Caco-2 (cell line): ENCODE measurements at regions not wholly inside any gene's neighbourhood (a gene's known extent, or its start where the extent isn't known, plus 50 kb on each side); places are given as distances from the start of the nearest gene placed in this dataset.

Source experiments
- BruUV-seq: library from RNA; stranded (reverse); fragments of 400-500 nt; replicated peaks from 2 replicates; lab custom pipeline; 2021; lab: Mats Ljungman, UMichigan
- CTCF ChIA-PET: fragments of 300-600 bp; sonication (Branson Sonifier 250); formaldehyde crosslinking; loops from one replicate; lab custom pipeline; 2022; ENCODE audit warnings: antibody characterized with exemption; lab: Charles Lee
- POLR2A ChIA-PET: fragments of 300-600 bp; sonication (Branson Sonifier 250); formaldehyde crosslinking; loops from one replicate; lab custom pipeline; 2022; ENCODE audit warnings: antibody characterized with exemption; lab: Charles Lee
- DNase-seq, 2 experiments: peaks; one replicate each; pipeline versions ENCODE4 v3.0.0 to v3.0.0-alpha.2; 2020 to 2022
- H3K27me3 ChIP-seq: replicated peaks from 2 replicates; pipeline ENCODE4 v1.6.0; 2011; ENCODE audit warnings: low read length; ENCODE audit not compliant: control insufficient read depth, insufficient read depth
- H3K36me3 ChIP-seq: 2 replicates; pipeline ENCODE4 v1.5.1; 2011; ENCODE audit warnings: low read length; ENCODE audit not compliant: control insufficient read depth, insufficient read depth
- H3K4me1 ChIP-seq: fragments of 250-450 bp; sonication (Bioruptor Pico); 2 replicates; pipeline ENCODE4 v1.5.1; 2020; ENCODE audit warnings: mild to moderate bottlenecking
- H3K4me3 ChIP-seq: 2 replicates; pipeline ENCODE4 v1.5.1; 2011; ENCODE audit warnings: low read depth, mild to moderate bottlenecking, control low read depth, low read length
- H3K9me3 ChIP-seq: fragments of 250-450 bp; sonication (Bioruptor Pico); 2 replicates; pipeline ENCODE4 v1.5.1; 2020; ENCODE audit warnings: mild to moderate bottlenecking, moderate library complexity
- H3K27ac Mint-ChIP-seq: one replicate; pipeline ENCODE4 v1.8.0; 2022; ENCODE audit warnings: mixed read lengths; ENCODE audit not compliant: unreplicated experiment
- H3K27me3 Mint-ChIP-seq: one replicate; pipeline ENCODE4 v1.8.0; 2022; ENCODE audit warnings: mixed read lengths; ENCODE audit not compliant: insufficient read depth, unreplicated experiment
- H3K36me3 Mint-ChIP-seq: one replicate; pipeline ENCODE4 v1.8.0; 2022; ENCODE audit warnings: mild to moderate bottlenecking, mixed read lengths; ENCODE audit not compliant: insufficient read depth, unreplicated experiment
- H3K4me1 Mint-ChIP-seq: one replicate; pipeline ENCODE4 v1.8.0; 2022; ENCODE audit warnings: low read depth, mixed read lengths; ENCODE audit not compliant: unreplicated experiment
- H3K4me3 Mint-ChIP-seq: one replicate; pipeline ENCODE4 v1.8.0; 2022; ENCODE audit warnings: mild to moderate bottlenecking, moderate library complexity, mixed read lengths; ENCODE audit not compliant: unreplicated experiment
- H3K9me3 Mint-ChIP-seq: one replicate; pipeline ENCODE4 v1.8.0; 2022; ENCODE audit warnings: mixed read lengths; ENCODE audit not compliant: unreplicated experiment
- CTCF ChIP-seq, 2 experiments: fragments of 200-600 bp in 1 of 2; IDR thresholded peaks; 1 replicate in 1 of 2; 2 replicates in 1 of 2; pipeline versions ENCODE4 v1.5.1 to v1.8.0; 2011 to 2022; ENCODE audit warnings: antibody characterized with exemption in 1 of 2, control low read depth in 1 of 2, inconsistent platforms in 1 of 2, low read depth in 1 of 2, low read length in 1 of 2, mild to moderate bottlenecking in 1 of 2, moderate library complexity in 1 of 2; ENCODE audit not compliant: insufficient read depth in 1 of 2, severe bottlenecking in 1 of 2, unreplicated experiment in 1 of 2
- intact Hi-C: fragments of 100-400 bp; cut with micrococcal nuclease; formaldehyde crosslinking; loops from one replicate; pipeline ENCODE4 v1.10.0; 2022; ENCODE audit not compliant: unreplicated experiment

- DNase-seq, result no peak
These were observed 100.2 kb downstream of the SEC61B start for GRCh38 chr9:99322299-99322698.

DNA sequence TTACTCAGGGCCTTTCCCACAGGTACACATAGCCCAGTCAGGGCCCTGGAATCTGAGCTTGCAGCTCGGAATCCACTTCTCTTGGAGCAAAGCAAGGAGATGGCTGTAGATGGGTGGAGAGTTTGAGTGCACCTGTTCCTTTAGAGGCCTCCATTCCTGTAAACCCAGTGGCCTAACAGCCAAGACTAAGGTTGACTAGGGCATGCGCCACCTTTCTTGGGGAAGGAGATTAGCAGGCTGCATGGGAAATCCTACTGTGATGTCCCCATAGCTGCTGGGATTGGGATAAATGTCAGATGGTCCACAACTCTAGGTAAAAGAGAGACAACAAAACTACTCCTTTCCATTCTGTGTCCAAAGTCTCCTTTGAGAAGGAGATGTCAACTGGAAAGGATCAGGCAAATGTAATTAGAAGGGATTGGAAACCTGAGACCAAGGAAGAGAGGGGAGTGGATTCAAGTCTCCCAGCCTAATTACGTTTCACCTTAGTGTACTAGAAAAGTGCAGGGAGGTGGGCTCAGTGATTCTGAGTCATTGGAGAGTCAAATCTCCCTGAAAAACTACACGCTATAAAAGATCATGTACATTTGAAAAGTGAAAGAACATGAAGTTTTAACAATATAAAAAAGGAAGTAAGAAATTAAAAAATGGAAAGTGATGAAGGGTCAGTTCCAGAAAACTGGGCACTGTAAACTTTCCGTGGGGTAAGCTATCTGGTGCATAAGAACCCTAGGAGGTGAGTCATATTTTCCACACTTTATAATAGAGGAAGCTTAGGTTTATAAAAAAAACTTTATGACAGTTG, 104.2 kb downstream of the SEC61B start:
- no peak overlapping the region for H3K4me3 Mint-ChIP-seq
- no TSS peak for BruUV-seq
- Histone ChIP-seq H3K4me3 (no peak overlapping the region), H3K36me3 (no peaks in the 10 kb centered on the region), H3K9me3 (no peaks in the 10 kb centered on the region), H3K4me1 (no peaks in the 10 kb centered on the region), H3K27me3 (no peaks in the 10 kb centered on the region; the same call in 1 of the 2 replicates)
- H3K4me1 Mint-ChIP-seq, result no peaks in the 10 kb centered on the region
- no peak overlapping the region for H3K27ac Mint-ChIP-seq
- ChIA-PET POLR2A (no interaction called here), CTCF (no interaction called here)
- intact Hi-C loops, result no loop called here
- no peaks in the 10 kb centered on the region for H3K36me3 Mint-ChIP-seq
- TF ChIP-seq CTCF (IDR thresholded peaks at IDR 0.05; ENCODE audit: insufficient read depth in 1 of 2, low read depth in 1 of 2, low read length in 1 of 2, severe bottlenecking in 1 of 2, unreplicated experiment in 1 of 2), result no peak
- H3K27me3 Mint-ChIP-seq, result peaks cover 22% of the 10 kb centered on the region
- H3K9me3 Mint-ChIP-seq, result no peaks in the 10 kb centered on the region
- no peak for DNase-seq

More at GRCh38 chr9:99322299-99322698, 100.2 kb downstream of the SEC61B start:
- no peak overlapping the region for H3K27ac Mint-ChIP-seq
- POLR2A ChIA-PET, result no interaction called here
- no peaks in the 10 kb centered on the region for H3K4me1 ChIP-seq
- no peaks in the 10 kb centered on the region for H3K36me3 Mint-ChIP-seq
- H3K36me3 ChIP-seq, result no peaks in the 10 kb centered on the region
- H3K4me1 Mint-ChIP-seq, result no peaks in the 10 kb centered on the region
- H3K27me3 Mint-ChIP-seq, result peaks cover 15% of the 10 kb centered on the region
- no peak overlapping the region for H3K4me3 Mint-ChIP-seq
- CTCF ChIA-PET, result interaction anchor here (0.5 kb wide), 1 partner anchor 323 kb away, joined by 4 read pairs; no protein-coding TSS in a partner anchor
- no peaks in the 10 kb centered on the region for H3K9me3 Mint-ChIP-seq
- no peak for TF ChIP-seq CTCF (IDR thresholded peaks at IDR 0.05; ENCODE audit: insufficient read depth in 1 of 2, low read depth in 1 of 2, low read length in 1 of 2, severe bottlenecking in 1 of 2, unreplicated experiment in 1 of 2)
- intact Hi-C loops, result no loop called here
- H3K27me3 ChIP-seq, result no peaks in the 10 kb centered on the region
- no peaks in the 10 kb centered on the region for H3K9me3 ChIP-seq
- BruUV-seq, result no TSS peak
- H3K4me3 ChIP-seq, result no peak overlapping the region

DNA sequence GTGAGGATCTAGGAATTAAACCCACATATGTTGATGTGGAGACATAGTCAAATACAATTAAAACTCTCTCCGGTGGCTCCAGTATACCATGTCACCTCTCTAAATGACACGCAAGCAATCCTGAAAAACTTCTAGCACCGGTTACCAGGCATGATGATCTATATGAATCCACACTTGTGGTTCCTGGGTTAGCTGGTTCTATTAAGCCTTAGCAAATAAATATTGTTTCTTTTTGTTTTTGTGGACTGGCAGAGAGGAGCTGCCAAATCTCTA, 104.8 kb downstream of the SEC61B start:
- Histone ChIP-seq H3K4me1 (no peaks in the 10 kb centered on the region), H3K4me3 (no peak overlapping the region), H3K9me3 (no peaks in the 10 kb centered on the region), H3K36me3 (no peaks in the 10 kb centered on the region), H3K27me3 (no peaks in the 10 kb centered on the region; the same call in 1 of the 2 replicates)
- H3K27ac Mint-ChIP-seq, result no peak overlapping the region
- CTCF ChIA-PET, result no interaction called here
- H3K9me3 Mint-ChIP-seq, result no peaks in the 10 kb centered on the region
- BruUV-seq, result no TSS peak
- POLR2A ChIA-PET, result no interaction called here
- DNase-seq, result no peak
- H3K36me3 Mint-ChIP-seq, result no peaks in the 10 kb centered on the region
- TF ChIP-seq CTCF (IDR thresholded peaks at IDR 0.05; ENCODE audit: insufficient read depth in 1 of 2, low read depth in 1 of 2, low read length in 1 of 2, severe bottlenecking in 1 of 2, unreplicated experiment in 1 of 2), result no peak
- H3K27me3 Mint-ChIP-seq, result peaks cover 20% of the 10 kb centered on the region
- H3K4me1 Mint-ChIP-seq, result no peaks in the 10 kb centered on the region
- intact Hi-C loops, result no loop called here
- no peak overlapping the region for H3K4me3 Mint-ChIP-seq
